Stomach (tissue), 8 donors: ENCODE measurements at regions not wholly inside any gene's neighbourhood (a gene's known extent, or its start where the extent isn't known, plus 50 kb on each side); places are given as distances from the start of the nearest gene placed in this dataset.

Source experiments
- DNase-seq, 2 donors: peaks; one replicate each; pipeline versions ENCODE4 v3.0.0 to v3.0.0-alpha.2; 2013 to 2019
- H3K27ac ChIP-seq, 5 donors: fragments of 200-600 bp in 4 of 5; sonication (generic) in 4 of 5; one replicate each; pipeline ENCODE4 v1.5.1; 2013 to 2019; ENCODE audit warnings: mild to moderate bottlenecking in 1 of 5, moderate library complexity in 1 of 5
- H3K27me3 ChIP-seq, 3 donors: fragments of 200-600 bp; sonication (generic); one replicate each; pipeline ENCODE4 v1.5.1; 2017 to 2019; ENCODE audit warnings: mixed run types in 1 of 3
- H3K36me3 ChIP-seq, 4 donors: fragments of 200-600 bp; sonication (generic); 1 replicate in 3 of 4; 2 replicates in 1 of 4; pipeline ENCODE4 v1.5.1; 2016 to 2019
- H3K4me1 ChIP-seq, 4 donors: fragments of 200-600 bp; sonication (generic); one replicate each; pipeline ENCODE4 v1.5.1; 2016 to 2019
- H3K4me3 ChIP-seq, 4 donors: fragments of 200-600 bp; sonication (generic) in 3 of 4; one replicate each; pipeline ENCODE4 v1.5.1; 2016 to 2019; ENCODE audit warnings: mild to moderate bottlenecking in 1 of 4
- H3K9me3 ChIP-seq, 4 donors: fragments of 200-600 bp; sonication (generic); one replicate each; pipeline ENCODE4 v1.5.1; 2016 to 2019
- EP300 ChIP-seq: sonication (generic); formaldehyde crosslinking; IDR thresholded peaks from one replicate; pipeline ENCODE4 v1.6.1; 2017; ENCODE audit warnings: antibody characterized with exemption
- POLR2A ChIP-seq, 4 donors: fragments of 450-650 bp; IDR thresholded peaks; one replicate each; pipeline ENCODE4 v1.6.1; 2016; ENCODE audit warnings: antibody characterized with exemption in 4 of 4, control low read depth in 2 of 4, mild to moderate bottlenecking in 1 of 4, moderate library complexity in 1 of 4
- POLR2AphosphoS5 ChIP-seq, 3 donors: sonication (generic); formaldehyde crosslinking; IDR thresholded peaks; one replicate each; pipeline ENCODE4 v1.6.1; 2016; ENCODE audit warnings: antibody characterized with exemption in 3 of 3
- WGBS, 5 donors: extraction: QIAGEN DNeasy Blood & Tissue Kit in 3 of 5; methylation state at CpG; one replicate each; pipeline versions ENCODE4 v1.1.5 to v1.1.7; 2013 to 2018; 5-methylcytosine and 5-hydroxymethylcytosine counted together
- intact Hi-C: fragments of 100-400 bp; cut with DNase I; formaldehyde crosslinking; loops from one replicate; pipeline ENCODE4 v1.15.1; 2023; ENCODE audit warnings: low total_unique reads
- TF ChIP-seq, protein P1 (sequence below), 7 experiments: fragments of 450-650 bp in 4 of 7; fragments of 200-600 bp in 3 of 7; sonication (generic) in 3 of 7; IDR thresholded peaks; one replicate each; pipeline ENCODE4 v1.5.1; 2016 to 2019; ENCODE audit warnings: antibody characterized with exemption in 7 of 7, control low read depth in 2 of 7, mild to moderate bottlenecking in 1 of 7
- donor health status: healthy with polysubstance abuse.
- donor health status: Bipolar disorder and iron deficiency.
- donor health status: healthy.

DNA sequence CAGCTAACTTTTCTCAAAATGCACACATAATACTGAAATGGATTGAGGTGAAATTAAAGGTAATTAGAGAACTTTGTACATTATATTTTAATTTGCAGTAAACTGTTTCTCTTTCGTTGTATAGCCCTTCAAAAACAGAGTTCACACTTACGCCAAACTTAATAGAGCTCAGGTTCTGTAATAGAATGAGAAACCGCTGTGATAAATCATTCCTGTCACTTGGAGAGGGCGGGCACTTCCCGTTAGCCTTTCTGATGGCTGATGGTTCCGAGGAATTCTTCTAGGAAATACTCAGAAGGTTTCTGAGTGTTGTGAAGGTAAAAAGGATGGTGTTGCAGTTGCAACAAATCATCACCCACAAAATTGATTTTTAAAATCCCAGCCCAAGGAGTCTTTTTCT, 155.8 kb upstream of the ALKAL2 start:
- WGBS, 5 donors: 48 to 62% (median 51%) methylated on average over 6 of the region's 6 CpGs
- no peaks in the 10 kb centered on the region for H3K36me3 ChIP-seq
- H3K27me3 ChIP-seq: peaks cover 0 to 23% (median 0%) of the 10 kb centered on the region in 3 donors
- TF ChIP-seq, protein P1, sequence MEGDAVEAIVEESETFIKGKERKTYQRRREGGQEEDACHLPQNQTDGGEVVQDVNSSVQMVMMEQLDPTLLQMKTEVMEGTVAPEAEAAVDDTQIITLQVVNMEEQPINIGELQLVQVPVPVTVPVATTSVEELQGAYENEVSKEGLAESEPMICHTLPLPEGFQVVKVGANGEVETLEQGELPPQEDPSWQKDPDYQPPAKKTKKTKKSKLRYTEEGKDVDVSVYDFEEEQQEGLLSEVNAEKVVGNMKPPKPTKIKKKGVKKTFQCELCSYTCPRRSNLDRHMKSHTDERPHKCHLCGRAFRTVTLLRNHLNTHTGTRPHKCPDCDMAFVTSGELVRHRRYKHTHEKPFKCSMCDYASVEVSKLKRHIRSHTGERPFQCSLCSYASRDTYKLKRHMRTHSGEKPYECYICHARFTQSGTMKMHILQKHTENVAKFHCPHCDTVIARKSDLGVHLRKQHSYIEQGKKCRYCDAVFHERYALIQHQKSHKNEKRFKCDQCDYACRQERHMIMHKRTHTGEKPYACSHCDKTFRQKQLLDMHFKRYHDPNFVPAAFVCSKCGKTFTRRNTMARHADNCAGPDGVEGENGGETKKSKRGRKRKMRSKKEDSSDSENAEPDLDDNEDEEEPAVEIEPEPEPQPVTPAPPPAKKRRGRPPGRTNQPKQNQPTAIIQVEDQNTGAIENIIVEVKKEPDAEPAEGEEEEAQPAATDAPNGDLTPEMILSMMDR (IDR thresholded peaks at IDR 0.05): no peak
- TF ChIP-seq POLR2AphosphoS5 (IDR thresholded peaks at IDR 0.05) (no peak), EP300 (no peak), POLR2A (IDR thresholded peaks at IDR 0.05) (no peak)
- H3K9me3 ChIP-seq: no peaks in the 10 kb centered on the region
- no peak for DNase-seq
- no peak overlapping the region for H3K27ac ChIP-seq
- H3K4me3 ChIP-seq: no peak overlapping the region
- intact Hi-C loops: no loop called here
- peaks cover 0 to 5% (median 0%) of the 10 kb centered on the region in 4 donors for H3K4me1 ChIP-seq

DNA sequence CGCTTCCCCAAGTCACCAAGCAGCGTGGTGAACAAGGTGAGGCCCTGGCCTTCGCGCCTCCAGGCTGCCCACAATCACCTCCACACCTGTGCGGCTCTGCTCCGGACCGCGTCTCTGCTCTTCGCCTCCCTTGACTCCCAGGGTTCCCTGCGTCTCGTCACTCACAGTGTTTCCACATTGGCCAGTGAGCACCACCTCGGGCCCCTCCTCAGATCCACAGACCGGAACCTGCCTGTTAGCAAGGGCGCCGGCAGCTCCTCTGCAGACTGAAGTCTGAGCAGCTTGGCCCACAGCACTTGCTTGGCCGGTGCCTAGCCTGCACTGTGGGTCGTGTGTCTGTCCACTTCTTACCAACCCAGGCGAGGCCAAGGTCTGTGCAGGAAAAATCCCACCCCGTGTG, 155.3 kb upstream of the ALKAL2 start:
- peaks cover 0 to 27% (median 0%) of the 10 kb centered on the region in 3 donors for H3K27me3 ChIP-seq
- WGBS, 5 donors: 90 to 94% (median 93%) methylated on average over 19 of the region's 19 CpGs
- DNase-seq: no peak
- no peaks in the 10 kb centered on the region for H3K9me3 ChIP-seq
- peaks cover 0 to 5% (median 0%) of the 10 kb centered on the region in 4 donors for H3K4me1 ChIP-seq
- intact Hi-C loops: no loop called here
- TF ChIP-seq, protein P1 (IDR thresholded peaks at IDR 0.05): no peak
- TF ChIP-seq POLR2AphosphoS5 (IDR thresholded peaks at IDR 0.05): no peak
- TF ChIP-seq EP300: no peak
- TF ChIP-seq POLR2A (IDR thresholded peaks at IDR 0.05): no peak
- H3K27ac ChIP-seq: no peak overlapping the region
- no peak overlapping the region for H3K4me3 ChIP-seq
- H3K36me3 ChIP-seq: no peaks in the 10 kb centered on the region

DNA sequence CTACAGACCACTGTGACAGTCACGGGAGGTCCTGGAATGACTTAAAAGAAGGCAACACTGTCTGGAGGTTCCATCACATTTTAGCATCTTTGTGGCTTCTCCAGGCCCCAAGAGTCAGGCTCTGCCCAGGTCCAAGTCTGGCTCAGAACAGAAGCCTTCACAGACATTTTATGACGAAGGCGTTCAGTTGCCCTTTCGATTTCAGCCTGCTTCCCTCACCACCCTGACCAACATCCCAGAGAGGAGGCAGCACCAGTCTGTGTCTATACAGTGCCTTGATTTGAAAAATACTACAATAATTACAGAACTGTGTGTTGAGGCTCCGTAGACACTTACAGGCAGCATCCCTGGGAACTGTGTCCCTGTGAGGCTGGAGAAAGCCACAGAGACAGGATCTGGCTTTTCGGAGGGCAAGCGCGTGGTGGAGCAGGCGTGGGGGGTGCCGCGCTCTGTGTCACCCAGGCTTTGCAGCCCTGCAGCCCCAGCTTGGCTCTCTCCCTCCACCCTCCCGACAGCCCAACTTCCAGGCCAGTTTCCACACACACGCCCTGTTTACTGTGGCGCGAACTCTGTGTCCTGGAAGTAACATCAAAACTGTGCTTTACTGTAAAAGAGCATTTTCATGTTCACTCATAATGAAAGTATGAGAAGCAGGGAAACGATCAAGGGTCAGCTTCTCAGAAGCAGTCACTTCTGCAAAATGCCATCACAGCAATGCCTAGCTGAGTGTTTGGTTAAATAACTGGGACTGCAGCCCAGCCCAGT, 153.5 kb upstream of the ALKAL2 start:
- intact Hi-C loops: no loop called here
- Histone ChIP-seq H3K36me3 (no peaks in the 10 kb centered on the region), H3K4me3 (no peak overlapping the region), H3K27ac (peak overlapping the region in 1 of 5 donors; percentile 5), H3K4me1 (peaks cover 0 to 6% (median 3%) of the 10 kb centered on the region in 4 donors), H3K9me3 (no peaks in the 10 kb centered on the region), H3K27me3 (peaks cover 0 to 30% (median 0%) of the 10 kb centered on the region in 3 donors)
- 75 to 86% (median 78%) methylated on average over 16 of the region's 16 CpGs for WGBS, 5 donors
- TF ChIP-seq POLR2A (IDR thresholded peaks at IDR 0.05) (no peak), POLR2AphosphoS5 (IDR thresholded peaks at IDR 0.05) (no peak), EP300 (no peak)
- TF ChIP-seq, protein P1 (IDR thresholded peaks at IDR 0.05): no peak
- no peak for DNase-seq

DNA sequence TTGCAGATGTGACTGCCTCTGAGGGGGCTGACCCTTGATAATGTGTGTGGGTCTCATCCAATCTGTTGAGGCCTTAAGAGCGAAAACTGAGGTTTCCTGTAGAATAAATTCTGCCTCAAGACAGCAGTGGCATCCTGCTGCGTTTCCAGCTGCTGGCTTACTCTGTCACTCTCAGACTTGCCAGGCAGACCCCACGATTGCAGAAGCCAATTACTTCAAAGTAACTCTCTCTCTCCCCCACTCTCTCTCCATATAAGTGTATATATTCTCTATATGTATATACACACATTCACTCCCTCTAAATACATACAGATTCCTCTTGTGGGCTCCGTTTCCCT, 152.5 kb upstream of the ALKAL2 start:
- no peak for DNase-seq
- H3K27ac ChIP-seq: no peak overlapping the region
- H3K27me3 ChIP-seq: peaks cover 0 to 30% (median 0%) of the 10 kb centered on the region in 3 donors
- TF ChIP-seq POLR2AphosphoS5 (IDR thresholded peaks at IDR 0.05): no peak
- TF ChIP-seq POLR2A (IDR thresholded peaks at IDR 0.05): no peak
- no peak for TF ChIP-seq EP300
- TF ChIP-seq, protein P1 (IDR thresholded peaks at IDR 0.05): no peak
- H3K4me1 ChIP-seq: peaks cover 0 to 6% (median 3%) of the 10 kb centered on the region in 4 donors
- no peak overlapping the region for H3K4me3 ChIP-seq
- no peaks in the 10 kb centered on the region for H3K9me3 ChIP-seq
- no peaks in the 10 kb centered on the region for H3K36me3 ChIP-seq
- intact Hi-C loops: no loop called here
- WGBS, 5 donors: 63 to 76% (median 73%) methylated on average over 4 of the region's 4 CpGs
